ENCODE measurements at regions not wholly inside any gene's neighbourhood (a gene's known extent, or its start where the extent isn't known, plus 50 kb on each side); places are given as distances from the start of the nearest gene placed in this dataset.

DNA sequence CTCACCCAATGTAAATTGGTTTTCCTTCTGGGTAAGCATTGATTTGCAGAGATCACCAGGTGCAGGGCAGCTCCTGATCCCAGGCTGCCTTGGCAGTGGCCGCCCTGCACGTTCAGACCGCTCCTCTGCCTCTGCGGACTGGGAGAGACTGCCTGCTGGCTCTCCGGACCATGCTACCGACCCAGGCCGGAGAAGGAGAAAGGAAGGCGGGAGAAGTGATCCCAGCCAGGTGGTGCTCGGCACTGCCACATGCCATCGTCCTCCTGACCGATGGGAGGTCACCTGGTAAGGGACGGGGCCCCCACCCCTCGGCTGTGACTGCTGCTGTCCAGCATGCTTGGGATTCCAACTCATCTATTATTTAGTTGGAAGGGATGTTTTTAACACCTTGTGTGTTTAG is 108.1 kb upstream of the POU3F3 start:
- TF ChIP-seq, protein P1, sequence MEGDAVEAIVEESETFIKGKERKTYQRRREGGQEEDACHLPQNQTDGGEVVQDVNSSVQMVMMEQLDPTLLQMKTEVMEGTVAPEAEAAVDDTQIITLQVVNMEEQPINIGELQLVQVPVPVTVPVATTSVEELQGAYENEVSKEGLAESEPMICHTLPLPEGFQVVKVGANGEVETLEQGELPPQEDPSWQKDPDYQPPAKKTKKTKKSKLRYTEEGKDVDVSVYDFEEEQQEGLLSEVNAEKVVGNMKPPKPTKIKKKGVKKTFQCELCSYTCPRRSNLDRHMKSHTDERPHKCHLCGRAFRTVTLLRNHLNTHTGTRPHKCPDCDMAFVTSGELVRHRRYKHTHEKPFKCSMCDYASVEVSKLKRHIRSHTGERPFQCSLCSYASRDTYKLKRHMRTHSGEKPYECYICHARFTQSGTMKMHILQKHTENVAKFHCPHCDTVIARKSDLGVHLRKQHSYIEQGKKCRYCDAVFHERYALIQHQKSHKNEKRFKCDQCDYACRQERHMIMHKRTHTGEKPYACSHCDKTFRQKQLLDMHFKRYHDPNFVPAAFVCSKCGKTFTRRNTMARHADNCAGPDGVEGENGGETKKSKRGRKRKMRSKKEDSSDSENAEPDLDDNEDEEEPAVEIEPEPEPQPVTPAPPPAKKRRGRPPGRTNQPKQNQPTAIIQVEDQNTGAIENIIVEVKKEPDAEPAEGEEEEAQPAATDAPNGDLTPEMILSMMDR (IDR thresholded peaks at IDR 0.05): no peak
- no peak for TF ChIP-seq POLR2A (IDR thresholded peaks at IDR 0.05)

Data from lower leg skin (tissue), 3 donors.